RCC 7860 (cell line): ENCODE measurements at regions not wholly inside any gene's neighbourhood (a gene's known extent, or its start where the extent isn't known, plus 50 kb on each side); places are given as distances from the start of the nearest gene placed in this dataset.
"Not testable (repeated sequence)": the region's sequence is repeated elsewhere in the genome, so short reads cannot be mapped to it uniquely, and the experiment has no call there.

Source experiments
- DNase-seq: peaks from one replicate; pipeline ENCODE4 v3.0.0-alpha.2; 2015; ENCODE audit warnings: low spot score
- FAIRE-seq: peaks from 2 replicates; lab custom pipeline; 2012; peaks lifted over from hg19 to GRCh38; lab: Jason Lieb, UNC

- FAIRE-seq (no peak), DNase-seq (no peak)
These were observed 55.3 kb upstream of the NRBF2 start for GRCh38 chr10:63077800-63078199.

GRCh38 chr10:63072951-63073350 lies 60.2 kb upstream of the NRBF2 start:
- DNase-seq, result peak; percentile 18
- no peak for FAIRE-seq

GRCh38 chr10:63071145-63071544 lies 62.0 kb upstream of the NRBF2 start:
- DNase-seq (no peak), FAIRE-seq (no peak)

- DNase-seq, result no peak
- FAIRE-seq, result no peak
These were observed 63.8 kb upstream of the NRBF2 start for GRCh38 chr10:63069318-63069717.

GRCh38 chr10:63068246-63068645 lies 64.9 kb upstream of the NRBF2 start:
- FAIRE-seq, result no peak

GRCh38 chr10:63066606-63067005 lies 66.5 kb upstream of the NRBF2 start:
- DNase-seq (no peak), FAIRE-seq (no peak)

More at GRCh38 chr10:63068246-63068645, 64.9 kb upstream of the NRBF2 start:
- DNase-seq, result no peak

GRCh38 chr10:63064706-63065105 lies 68.4 kb upstream of the NRBF2 start:
- DNase-seq, result no peak
- FAIRE-seq, result no peak

GRCh38 chr10:63058236-63058635 lies 74.9 kb upstream of the NRBF2 start:
- FAIRE-seq (no peak), DNase-seq (no peak)

GRCh38 chr10:63057509-63057908 lies 75.6 kb upstream of the NRBF2 start:
- DNase-seq, result no peak
- no peak for FAIRE-seq

- no peak for DNase-seq
- no peak for FAIRE-seq
These were observed 77.4 kb upstream of the NRBF2 start for GRCh38 chr10:63055705-63056104.

GRCh38 chr10:63054889-63055611 lies 78.1 kb upstream of the NRBF2 start:
- no peak for DNase-seq
- FAIRE-seq, result no peak

GRCh38 chr10:63052083-63052482 lies 81.0 kb upstream of the NRBF2 start:
- no peak for FAIRE-seq
- DNase-seq, result no peak

- FAIRE-seq (no peak), DNase-seq (no peak)
These were observed 90.9 kb upstream of the NRBF2 start for GRCh38 chr10:63042256-63042655.

- FAIRE-seq, DNase-seq: not testable (repeated sequence)
These were observed 99.4 kb upstream of the NRBF2 start for GRCh38 chr10:63033616-63034185.

GRCh38 chr10:63030536-63030935 lies 102.6 kb upstream of the NRBF2 start:
- FAIRE-seq, result no peak

GRCh38 chr10:63027531-63027930 lies 105.6 kb upstream of the NRBF2 start:
- DNase-seq, result no peak
- no peak for FAIRE-seq

More at GRCh38 chr10:63030536-63030935, 102.6 kb upstream of the NRBF2 start:
- no peak for DNase-seq

GRCh38 chr10:63021225-63021624 lies 111.9 kb upstream of the NRBF2 start:
- FAIRE-seq (no peak), DNase-seq (no peak)

- FAIRE-seq (no peak), DNase-seq (no peak)
These were observed 119.4 kb upstream of the NRBF2 start for GRCh38 chr10:63013755-63014154.

- DNase-seq (no peak), FAIRE-seq (no peak)
These were observed 120.5 kb upstream of the NRBF2 start for GRCh38 chr10:63012623-63013022.

GRCh38 chr10:63010203-63010602 lies 122.9 kb upstream of the NRBF2 start:
- no peak for FAIRE-seq
- no peak for DNase-seq

- no peak for DNase-seq
- peak; percentile 58 for FAIRE-seq
These were observed 124.6 kb upstream of the NRBF2 start for GRCh38 chr10:63008491-63008890.

GRCh38 chr10:63007112-63007511 lies 126.0 kb upstream of the NRBF2 start:
- FAIRE-seq (no peak), DNase-seq (no peak)

GRCh38 chr10:63005246-63005645 lies 127.9 kb upstream of the NRBF2 start:
- no peak for DNase-seq
- no peak for FAIRE-seq
